Naive thymus-derived CD4-positive, alpha-beta T cell (primary cell): ENCODE measurements at regions not wholly inside any gene's neighbourhood (a gene's known extent, or its start where the extent isn't known, plus 50 kb on each side); places are given as distances from the start of the nearest gene placed in this dataset.

Experiments used
- ATAC-seq: fragments of 150-1000 bp; cut with Tn5 transposase; 2 replicates; pipeline ENCODE4 v1.10.0; 2021; ENCODE audit warnings: mild to moderate bottlenecking, moderate library complexity
- CTCF ChIA-PET: fragments of 350-600 bp; sonication (Branson Sonifier 250); formaldehyde crosslinking; loops from one replicate; lab custom pipeline; 2021; ENCODE audit warnings: antibody characterized with exemption; lab: Charles Lee
- POLR2A ChIA-PET: fragments of 350-600 bp; sonication (Branson Sonifier 250); formaldehyde crosslinking; loops from one replicate; lab custom pipeline; 2021; ENCODE audit warnings: antibody characterized with exemption, inconsistent platforms; lab: Charles Lee
- DNase-seq, 9 donors: peaks; one replicate each; pipeline versions ENCODE4 v3.0.0 to v3.0.0-alpha.2; 2020 to 2022; ENCODE audit warnings: mixed read lengths in 1 of 9
- H3K27ac ChIP-seq: one replicate; pipeline ENCODE4 v1.7.0; 2013; ENCODE audit warnings: mild to moderate bottlenecking, low read depth, low read length, moderate library complexity
- H3K27me3 ChIP-seq, 2 donors: one replicate each; pipeline ENCODE4 v1.7.0; 2013; ENCODE audit warnings: low read length in 2 of 2, mild to moderate bottlenecking in 2 of 2, moderate library complexity in 2 of 2; ENCODE audit not compliant: control insufficient read depth in 2 of 2, insufficient read depth in 2 of 2
- H3K36me3 ChIP-seq, 3 experiments: 1 replicate in 2 of 3; 2 replicates in 1 of 3; pipeline ENCODE4 v1.7.0; 2013; ENCODE audit warnings: low read length in 3 of 3, mild to moderate bottlenecking in 3 of 3, moderate library complexity in 1 of 3; ENCODE audit not compliant: insufficient read depth in 3 of 3, control insufficient read depth in 2 of 3
- H3K4me1 ChIP-seq, 2 donors: one replicate each; pipeline ENCODE4 v1.7.0; 2013; ENCODE audit warnings: low read length in 2 of 2, mild to moderate bottlenecking in 2 of 2, moderate library complexity in 1 of 2; ENCODE audit not compliant: control insufficient read depth in 2 of 2, insufficient read depth in 2 of 2
- H3K4me3 ChIP-seq: 2 replicates; pipeline ENCODE4 v1.7.0; 2013; ENCODE audit warnings: mild to moderate bottlenecking, low read length
- H3K9me3 ChIP-seq, 3 experiments: 1 replicate in 2 of 3; 2 replicates in 1 of 3; pipeline ENCODE4 v1.7.0; 2013; ENCODE audit warnings: low read length in 3 of 3; ENCODE audit not compliant: control insufficient read depth in 2 of 3
- H3K27ac Mint-ChIP-seq, 9 donors: one replicate each; pipeline ENCODE4 v1.8.0; 2020 to 2022; ENCODE audit warnings: mixed read lengths in 9 of 9, mild to moderate bottlenecking in 8 of 9, moderate library complexity in 5 of 9, inconsistent platforms in 2 of 9
- H3K27me3 Mint-ChIP-seq, 5 donors: one replicate each; pipeline ENCODE4 v1.8.0; 2021 to 2022; ENCODE audit warnings: mixed read lengths in 5 of 5, mild to moderate bottlenecking in 1 of 5
- H3K36me3 Mint-ChIP-seq, 5 donors: one replicate each; pipeline ENCODE4 v1.8.0; 2020 to 2022; ENCODE audit warnings: mixed read lengths in 5 of 5, mild to moderate bottlenecking in 3 of 5, inconsistent platforms in 1 of 5
- H3K4me1 Mint-ChIP-seq, 7 donors: one replicate each; pipeline ENCODE4 v1.8.0; 2020 to 2022; ENCODE audit warnings: mixed read lengths in 7 of 7, mild to moderate bottlenecking in 3 of 7, inconsistent platforms in 1 of 7
- H3K4me3 Mint-ChIP-seq, 10 donors: one replicate each; pipeline ENCODE4 v1.8.0; 2020 to 2022; ENCODE audit warnings: mild to moderate bottlenecking in 10 of 10, mixed read lengths in 10 of 10, moderate library complexity in 6 of 10, inconsistent platforms in 2 of 10
- H3K9me3 Mint-ChIP-seq, 11 donors: one replicate each; pipeline ENCODE4 v1.8.0; 2020 to 2022; ENCODE audit warnings: mixed read lengths in 11 of 11, mild to moderate bottlenecking in 4 of 11, inconsistent platforms in 1 of 11, moderate library complexity in 1 of 11
- intact Hi-C, 2 donors: fragments of 100-400 bp; cut with micrococcal nuclease; formaldehyde crosslinking; loops; one replicate each; pipeline ENCODE4 v1.15.1; 2023

DNA sequence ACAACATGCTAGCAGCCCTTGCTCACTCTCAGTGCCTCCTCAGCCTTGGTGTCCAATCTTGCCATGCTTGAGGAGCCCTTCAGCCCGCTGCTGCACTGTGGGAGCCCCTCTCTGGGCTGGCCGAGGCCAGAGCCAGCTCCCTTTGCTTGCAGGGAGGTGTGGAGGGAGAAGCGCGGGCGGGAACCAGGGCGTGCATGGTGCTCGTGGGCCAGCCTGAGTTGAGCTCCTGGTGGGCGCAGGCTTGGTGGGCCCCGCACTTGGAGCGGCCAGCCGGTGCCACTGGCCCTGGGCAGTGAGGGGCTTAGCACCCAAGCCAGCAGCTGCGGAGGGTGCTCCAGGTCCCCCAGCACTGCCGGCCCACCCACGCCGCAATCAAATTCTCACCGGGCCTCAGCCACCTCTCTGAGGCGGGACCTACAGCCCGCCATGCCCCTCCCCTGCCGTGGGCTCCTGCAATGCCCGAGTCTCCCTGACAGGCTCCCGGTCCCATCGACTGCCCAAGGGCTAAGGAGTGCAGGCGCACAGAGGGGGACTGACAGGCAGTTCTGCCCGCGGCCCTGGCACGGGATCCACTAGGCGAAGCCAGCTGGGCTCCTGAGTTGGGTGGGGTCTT is 333.5 kb downstream of the KCNN2 start:
- CTCF ChIA-PET, result no interaction called here
- no peak for DNase-seq

DNA sequence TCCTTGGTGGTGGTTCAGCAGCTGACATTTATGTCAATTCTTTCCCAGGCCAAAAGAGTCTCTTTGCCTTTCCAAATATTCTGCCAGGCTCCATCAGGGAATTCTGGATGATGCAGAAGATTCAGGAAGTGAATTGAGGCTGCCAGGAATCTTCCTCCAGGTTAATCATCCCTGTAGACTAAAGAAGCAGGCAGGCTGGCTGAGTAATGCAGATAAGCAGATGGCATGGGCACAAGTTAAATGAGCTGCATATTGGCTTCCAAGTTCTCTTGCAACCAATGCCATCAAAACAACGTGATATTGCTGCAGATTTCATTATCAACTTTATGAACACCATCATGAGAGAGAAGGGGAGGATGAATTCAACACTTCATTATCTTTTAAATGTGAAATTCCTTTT is 324.5 kb downstream of the KCNN2 start:
- no peaks in the 10 kb centered on the region for H3K27me3 ChIP-seq
- H3K4me1 ChIP-seq, result no peaks in the 10 kb centered on the region
- no peaks in the 10 kb centered on the region for H3K9me3 ChIP-seq
- Mint-ChIP-seq H3K4me3 (no peak overlapping the region), H3K9me3 (peaks cover 0 to 18% (median 0%) of the 10 kb centered on the region in 11 donors), H3K4me1 (no peaks in the 10 kb centered on the region), H3K36me3 (no peaks in the 10 kb centered on the region), H3K27ac (no peak overlapping the region), H3K27me3 (no peaks in the 10 kb centered on the region)
- H3K4me3 ChIP-seq, result no peak overlapping the region
- DNase-seq, result no peak
- CTCF ChIA-PET, result no interaction called here
- ATAC-seq, result no peak
- POLR2A ChIA-PET, result no interaction called here
- intact Hi-C loops, result no loop called here
- H3K36me3 ChIP-seq, result no peaks in the 10 kb centered on the region
- H3K27ac ChIP-seq, result no peak overlapping the region

More for the DNA sequence above, 333.5 kb downstream of the KCNN2 start:
- H3K27me3 ChIP-seq, result no peaks in the 10 kb centered on the region
- H3K4me1 Mint-ChIP-seq, result no peaks in the 10 kb centered on the region
- POLR2A ChIA-PET, result no interaction called here
- intact Hi-C loops, result no loop called here
- no peaks in the 10 kb centered on the region for H3K9me3 ChIP-seq
- no peak overlapping the region for H3K27ac Mint-ChIP-seq
- H3K4me3 Mint-ChIP-seq, result no peak overlapping the region
- H3K36me3 Mint-ChIP-seq, result no peaks in the 10 kb centered on the region
- H3K27ac ChIP-seq, result no peak overlapping the region
- no peaks in the 10 kb centered on the region for H3K36me3 ChIP-seq
- H3K9me3 Mint-ChIP-seq, result peaks cover 0 to 10% (median 2%) of the 10 kb centered on the region in 11 donors
- no peak overlapping the region for H3K4me3 ChIP-seq
- no peaks in the 10 kb centered on the region for H3K4me1 ChIP-seq
- no peaks in the 10 kb centered on the region for H3K27me3 Mint-ChIP-seq
- ATAC-seq, result no peak

DNA sequence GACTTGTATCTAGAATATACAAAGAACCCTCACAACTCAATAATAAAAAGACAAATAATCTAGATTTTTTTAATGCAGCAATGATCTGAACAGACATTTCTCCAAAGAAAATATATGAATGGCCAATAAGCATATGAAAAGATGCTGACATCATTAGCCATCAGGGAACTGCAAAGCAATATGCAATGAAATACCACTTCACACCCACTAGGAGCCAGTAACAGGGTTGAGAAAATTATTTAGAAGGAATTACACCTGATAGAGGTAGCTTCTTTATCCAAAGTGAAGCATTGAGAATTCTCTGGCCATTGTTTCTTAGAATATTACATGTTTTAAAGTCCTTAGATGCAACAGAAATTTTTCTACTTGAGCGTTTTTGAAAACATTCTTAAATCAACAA is 316.9 kb downstream of the KCNN2 start:
- no peaks in the 10 kb centered on the region for H3K36me3 ChIP-seq
- CTCF ChIA-PET, result no interaction called here

DNA sequence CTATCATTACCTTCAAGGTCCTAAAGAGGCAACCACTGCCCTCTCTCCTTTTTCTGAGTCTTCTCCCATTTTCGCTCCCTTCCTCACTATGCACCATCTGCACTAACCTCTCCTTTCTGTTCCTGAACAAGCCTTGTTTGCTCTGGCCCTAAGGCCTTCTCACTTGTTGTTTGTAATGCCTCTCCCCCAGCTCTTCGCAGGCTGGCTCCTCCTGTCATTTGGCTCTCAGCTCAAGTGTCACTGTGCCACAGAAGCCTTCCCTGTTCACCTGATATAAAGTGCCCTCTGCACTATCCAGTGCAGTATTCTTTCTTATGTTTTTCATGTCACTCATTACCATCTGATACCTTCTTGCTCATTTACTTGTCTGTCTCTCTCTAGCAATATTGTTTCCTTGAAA is 303.7 kb downstream of the KCNN2 start:
- H3K27me3 ChIP-seq, result no peaks in the 10 kb centered on the region
- H3K36me3 ChIP-seq, result no peaks in the 10 kb centered on the region
- no peak overlapping the region for H3K27ac ChIP-seq
- Mint-ChIP-seq H3K4me3 (no peak overlapping the region), H3K27me3 (no peaks in the 10 kb centered on the region), H3K9me3 (peaks cover 2 to 18% (median 8%) of the 10 kb centered on the region in 11 donors), H3K36me3 (no peaks in the 10 kb centered on the region), H3K4me1 (no peaks in the 10 kb centered on the region), H3K27ac (no peak overlapping the region)
- no peaks in the 10 kb centered on the region for H3K9me3 ChIP-seq
- DNase-seq (no peak), ATAC-seq (no peak)
- H3K4me1 ChIP-seq, result no peaks in the 10 kb centered on the region
- intact Hi-C loops, result no loop called here
- no peak overlapping the region for H3K4me3 ChIP-seq
- POLR2A ChIA-PET, result no interaction called here
- CTCF ChIA-PET, result no interaction called here

More for the DNA sequence above, 316.9 kb downstream of the KCNN2 start:
- ATAC-seq (no peak), DNase-seq (no peak)
- Mint-ChIP-seq H3K27ac (no peak overlapping the region), H3K27me3 (no peaks in the 10 kb centered on the region), H3K4me3 (no peak overlapping the region), H3K4me1 (peaks cover 0 to 1% (median 0%) of the 10 kb centered on the region in 7 donors), H3K36me3 (no peaks in the 10 kb centered on the region), H3K9me3 (peaks cover 0 to 8% (median 3%) of the 10 kb centered on the region in 11 donors)
- intact Hi-C loops, result no loop called here
- POLR2A ChIA-PET, result no interaction called here
- Histone ChIP-seq H3K9me3 (no peaks in the 10 kb centered on the region), H3K27ac (no peak overlapping the region), H3K27me3 (no peaks in the 10 kb centered on the region), H3K4me1 (no peaks in the 10 kb centered on the region), H3K4me3 (no peak overlapping the region)

DNA sequence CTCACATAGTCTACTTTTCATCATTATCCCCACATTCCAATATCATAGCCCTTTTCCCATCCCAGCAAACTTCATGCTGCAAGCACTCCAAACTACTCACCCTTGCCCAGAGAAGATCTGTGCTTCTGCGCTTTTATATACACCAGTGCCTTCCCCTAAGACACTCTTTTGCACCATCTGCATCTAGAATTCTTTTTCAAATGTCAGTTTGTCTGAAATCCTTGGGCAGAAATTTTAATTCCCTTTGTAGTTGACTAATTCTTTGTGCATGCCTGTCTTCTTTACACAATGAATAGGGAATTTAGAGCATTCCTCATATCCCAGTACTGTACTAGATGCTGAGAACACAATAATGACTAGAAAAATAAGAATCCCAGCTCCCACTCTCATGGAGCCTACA is 298.9 kb downstream of the KCNN2 start:
- ChIA-PET POLR2A (no interaction called here), CTCF (no interaction called here)
- no peak for DNase-seq
- no peak overlapping the region for H3K27ac ChIP-seq
- H3K27ac Mint-ChIP-seq, result no peak overlapping the region
- H3K36me3 Mint-ChIP-seq, result no peaks in the 10 kb centered on the region
- H3K27me3 ChIP-seq, result no peaks in the 10 kb centered on the region
- peaks cover 0 to 20% (median 7%) of the 10 kb centered on the region in 11 donors for H3K9me3 Mint-ChIP-seq
- no peak overlapping the region for H3K4me3 ChIP-seq
- intact Hi-C loops, result no loop called here
- H3K9me3 ChIP-seq, result no peaks in the 10 kb centered on the region
- H3K4me1 Mint-ChIP-seq, result no peaks in the 10 kb centered on the region
- H3K4me3 Mint-ChIP-seq, result no peak overlapping the region
- ATAC-seq, result no peak
- no peaks in the 10 kb centered on the region for H3K36me3 ChIP-seq
- no peaks in the 10 kb centered on the region for H3K27me3 Mint-ChIP-seq
- H3K4me1 ChIP-seq, result no peaks in the 10 kb centered on the region

DNA sequence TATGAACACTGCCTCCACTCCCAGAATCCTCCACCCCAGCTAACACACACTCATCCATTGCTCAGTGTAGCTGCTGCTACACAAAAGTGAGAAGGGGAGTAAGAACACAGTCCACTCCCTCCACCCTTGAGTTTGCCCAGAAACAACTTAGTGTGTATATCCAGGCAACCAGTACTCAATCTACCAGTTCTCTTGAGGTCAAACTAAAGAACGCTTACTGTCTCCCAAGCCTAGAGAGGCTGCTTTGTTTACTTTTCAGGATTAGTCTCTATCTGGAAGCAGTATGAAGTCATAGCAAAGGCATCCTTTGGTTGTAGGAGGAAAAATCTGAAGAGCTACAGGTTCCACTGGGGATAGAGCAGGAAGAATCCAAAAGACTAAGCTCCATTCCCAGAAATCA is 296.3 kb downstream of the KCNN2 start:
- Mint-ChIP-seq H3K4me3 (no peak overlapping the region), H3K36me3 (no peaks in the 10 kb centered on the region), H3K27ac (no peak overlapping the region), H3K4me1 (no peaks in the 10 kb centered on the region), H3K9me3 (peaks cover 0 to 14% (median 2%) of the 10 kb centered on the region in 11 donors), H3K27me3 (no peaks in the 10 kb centered on the region)
- Histone ChIP-seq H3K27me3 (no peaks in the 10 kb centered on the region), H3K4me1 (no peaks in the 10 kb centered on the region), H3K36me3 (no peaks in the 10 kb centered on the region), H3K27ac (no peak overlapping the region), H3K4me3 (no peak overlapping the region), H3K9me3 (no peaks in the 10 kb centered on the region)
- CTCF ChIA-PET, result no interaction called here
- no peak for DNase-seq
- no peak for ATAC-seq
- intact Hi-C loops, result no loop called here
- POLR2A ChIA-PET, result no interaction called here

DNA sequence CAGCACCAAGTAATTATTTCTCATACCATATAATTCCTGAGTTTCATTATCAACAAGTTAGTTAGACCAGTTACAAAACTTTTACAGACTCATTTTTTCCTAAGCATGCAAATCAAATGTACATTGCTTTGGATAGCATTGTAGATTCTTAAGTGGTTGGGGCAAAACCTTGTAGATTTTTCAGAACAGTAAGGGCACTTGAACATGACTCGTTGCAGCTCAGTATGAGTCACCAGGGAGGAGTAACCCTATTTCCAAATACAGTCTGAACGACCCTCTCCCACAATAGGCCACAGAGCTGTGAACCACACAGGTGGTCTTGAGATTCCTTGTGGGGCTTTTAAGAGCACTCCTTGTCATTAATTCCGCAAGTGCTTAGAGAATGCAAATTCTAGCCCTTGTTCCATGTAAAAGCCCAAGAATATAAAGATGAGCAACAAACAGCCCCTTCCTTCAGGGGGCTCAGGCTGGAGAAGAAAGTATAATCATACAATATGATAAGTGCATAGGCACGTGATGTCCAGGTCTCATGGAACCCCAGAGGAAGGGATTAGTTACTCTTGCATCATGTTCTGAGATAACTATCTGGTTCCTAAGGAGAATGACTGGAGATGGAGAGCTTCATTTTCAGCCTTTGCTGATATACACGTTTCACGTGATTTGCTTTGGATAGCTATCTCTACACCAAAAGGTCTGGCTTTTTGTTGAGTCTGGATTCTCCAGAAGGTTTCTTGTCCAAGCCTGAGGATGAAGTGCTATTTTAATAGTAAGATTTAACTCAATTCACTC is 295.7 kb downstream of the KCNN2 start:
- Histone ChIP-seq H3K36me3 (no peaks in the 10 kb centered on the region), H3K27me3 (no peaks in the 10 kb centered on the region), H3K4me3 (no peak overlapping the region), H3K4me1 (no peaks in the 10 kb centered on the region), H3K27ac (no peak overlapping the region), H3K9me3 (no peaks in the 10 kb centered on the region)
- POLR2A ChIA-PET, result no interaction called here
- no peaks in the 10 kb centered on the region for H3K36me3 Mint-ChIP-seq
- no peak for ATAC-seq
- H3K27ac Mint-ChIP-seq, result no peak overlapping the region
- CTCF ChIA-PET, result no interaction called here
- peaks cover 0 to 14% (median 0%) of the 10 kb centered on the region in 11 donors for H3K9me3 Mint-ChIP-seq
- no peak for DNase-seq
- H3K27me3 Mint-ChIP-seq, result no peaks in the 10 kb centered on the region
- H3K4me3 Mint-ChIP-seq, result no peak overlapping the region
- intact Hi-C loops, result no loop called here
- H3K4me1 Mint-ChIP-seq, result no peaks in the 10 kb centered on the region
